ENCODE measurements at regions not wholly inside any gene's neighbourhood (a gene's known extent, or its start where the extent isn't known, plus 50 kb on each side); places are given as distances from the start of the nearest gene placed in this dataset.

- DNase-seq (ENCODE audit: low read depth): no peak
Observed at GRCh38 chrX:8971116-8971515, 62.8 kb downstream of the FAM9B start.

- DNase-seq (ENCODE audit: low read depth): no peak
Observed at GRCh38 chrX:8969378-8969777, 64.5 kb downstream of the FAM9B start.

GRCh38 chrX:8967461-8967860 lies 66.5 kb downstream of the FAM9B start:
- DNase-seq (ENCODE audit: low read depth): no peak

GRCh38 chrX:8960957-8961468 lies 72.9 kb downstream of the FAM9B start:
- no peak for DNase-seq (ENCODE audit: low read depth)

GRCh38 chrX:8955511-8955910 lies 78.4 kb downstream of the FAM9B start:
- no peak for DNase-seq (ENCODE audit: low read depth)

GRCh38 chrX:8946563-8946962 lies 87.4 kb downstream of the FAM9B start:
- no peak for DNase-seq (ENCODE audit: low read depth)

- no peak for DNase-seq (ENCODE audit: low read depth)
Observed at GRCh38 chrX:8939322-8939721, 94.6 kb downstream of the FAM9B start.

GRCh38 chrX:8927701-8928100 lies 106.2 kb downstream of the FAM9B start:
- DNase-seq (ENCODE audit: low read depth): no peak

- no peak for DNase-seq (ENCODE audit: low read depth)
Observed at GRCh38 chrX:8927066-8927635, 106.8 kb downstream of the FAM9B start.

GRCh38 chrX:8921615-8922014 lies 112.3 kb downstream of the FAM9B start:
- no peak for DNase-seq (ENCODE audit: low read depth)

GRCh38 chrX:8919801-8920200 lies 114.1 kb downstream of the FAM9B start:
- DNase-seq (ENCODE audit: low read depth): no peak

- DNase-seq (ENCODE audit: low read depth): no peak
Observed at GRCh38 chrX:8916697-8917096, 115.5 kb upstream of the FAM9A start.

- DNase-seq (ENCODE audit: low read depth): no peak
Observed at GRCh38 chrX:8914681-8915080, 113.5 kb upstream of the FAM9A start.

GRCh38 chrX:8913655-8914409 lies 112.6 kb upstream of the FAM9A start:
- DNase-seq (ENCODE audit: low read depth): no peak

- no peak for DNase-seq (ENCODE audit: low read depth)
Observed at GRCh38 chrX:8907688-8908087, 106.5 kb upstream of the FAM9A start.

GRCh38 chrX:8906299-8906938 lies 105.2 kb upstream of the FAM9A start:
- no peak for DNase-seq (ENCODE audit: low read depth)

GRCh38 chrX:8897259-8897658 lies 96.1 kb upstream of the FAM9A start:
- no peak for DNase-seq (ENCODE audit: low read depth)

- no peak for DNase-seq (ENCODE audit: low read depth)
Observed at GRCh38 chrX:8890794-8891193, 89.6 kb upstream of the FAM9A start.

- no peak for DNase-seq (ENCODE audit: low read depth)
Observed at GRCh38 chrX:8887004-8887403, 85.8 kb upstream of the FAM9A start.

- no peak for DNase-seq (ENCODE audit: low read depth)
Observed at GRCh38 chrX:8879750-8880149, 78.6 kb upstream of the FAM9A start.

- DNase-seq (ENCODE audit: low read depth): no peak
Observed at GRCh38 chrX:8873956-8874355, 72.8 kb upstream of the FAM9A start.

GRCh38 chrX:8873102-8873501 lies 71.9 kb upstream of the FAM9A start:
- no peak for DNase-seq (ENCODE audit: low read depth)

GRCh38 chrX:8870411-8870810 lies 69.2 kb upstream of the FAM9A start:
- no peak for DNase-seq (ENCODE audit: low read depth)
